ENCODE measurements at regions not wholly inside any gene's neighbourhood (a gene's known extent, or its start where the extent isn't known, plus 50 kb on each side); places are given as distances from the start of the nearest gene placed in this dataset.

- no peak for TF ChIP-seq ZNF425 (CRISPR knock-in tag; conservative IDR thresholded peaks at IDR 0.05)
These were observed 424.0 kb downstream of the NR4A2 start (continued) for GRCh38 chr2:155908567-155908966.

- peaks cover 47% of the 10 kb centered on the region for H3K4me1 Mint-ChIP-seq
- H3K27ac Mint-ChIP-seq: no peak overlapping the region
- peaks cover 12% of the 10 kb centered on the region for H3K27me3 Mint-ChIP-seq (ENCODE audit: low read depth)
- DNase-seq (ENCODE audit: low spot score) (no peak), ATAC-seq (no peak)
- ChIA-PET CTCF (no interaction called here), POLR2A (no interaction called here)
- no peak overlapping the region for H3K4me3 Mint-ChIP-seq
- no peaks in the 10 kb centered on the region for H3K36me3 Mint-ChIP-seq
- H3K9me3 Mint-ChIP-seq: no peaks in the 10 kb centered on the region
- TF ChIP-seq, protein P1, sequence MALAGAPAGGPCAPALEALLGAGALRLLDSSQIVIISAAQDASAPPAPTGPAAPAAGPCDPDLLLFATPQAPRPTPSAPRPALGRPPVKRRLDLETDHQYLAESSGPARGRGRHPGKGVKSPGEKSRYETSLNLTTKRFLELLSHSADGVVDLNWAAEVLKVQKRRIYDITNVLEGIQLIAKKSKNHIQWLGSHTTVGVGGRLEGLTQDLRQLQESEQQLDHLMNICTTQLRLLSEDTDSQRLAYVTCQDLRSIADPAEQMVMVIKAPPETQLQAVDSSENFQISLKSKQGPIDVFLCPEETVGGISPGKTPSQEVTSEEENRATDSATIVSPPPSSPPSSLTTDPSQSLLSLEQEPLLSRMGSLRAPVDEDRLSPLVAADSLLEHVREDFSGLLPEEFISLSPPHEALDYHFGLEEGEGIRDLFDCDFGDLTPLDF (CRISPR knock-in tag; IDR thresholded peaks at IDR 0.05): no peak
- TF ChIP-seq HMGA2 (CRISPR knock-in tag; IDR thresholded peaks at IDR 0.05): no peak
- no peak for TF ChIP-seq JUN (CRISPR knock-in tag; IDR thresholded peaks at IDR 0.05)
- no peak for TF ChIP-seq TCF7 (CRISPR knock-in tag; IDR thresholded peaks at IDR 0.05; ENCODE audit: low read depth)
- TF ChIP-seq NFATC4 (CRISPR knock-in tag; IDR thresholded peaks at IDR 0.05): no peak
- no peak for TF ChIP-seq ZNF219 (CRISPR knock-in tag; IDR thresholded peaks at IDR 0.05; ENCODE audit: borderline replicate concordance)
- no peak for TF ChIP-seq MAX (CRISPR knock-in tag; IDR thresholded peaks at IDR 0.05)
- TF ChIP-seq, protein P2, sequence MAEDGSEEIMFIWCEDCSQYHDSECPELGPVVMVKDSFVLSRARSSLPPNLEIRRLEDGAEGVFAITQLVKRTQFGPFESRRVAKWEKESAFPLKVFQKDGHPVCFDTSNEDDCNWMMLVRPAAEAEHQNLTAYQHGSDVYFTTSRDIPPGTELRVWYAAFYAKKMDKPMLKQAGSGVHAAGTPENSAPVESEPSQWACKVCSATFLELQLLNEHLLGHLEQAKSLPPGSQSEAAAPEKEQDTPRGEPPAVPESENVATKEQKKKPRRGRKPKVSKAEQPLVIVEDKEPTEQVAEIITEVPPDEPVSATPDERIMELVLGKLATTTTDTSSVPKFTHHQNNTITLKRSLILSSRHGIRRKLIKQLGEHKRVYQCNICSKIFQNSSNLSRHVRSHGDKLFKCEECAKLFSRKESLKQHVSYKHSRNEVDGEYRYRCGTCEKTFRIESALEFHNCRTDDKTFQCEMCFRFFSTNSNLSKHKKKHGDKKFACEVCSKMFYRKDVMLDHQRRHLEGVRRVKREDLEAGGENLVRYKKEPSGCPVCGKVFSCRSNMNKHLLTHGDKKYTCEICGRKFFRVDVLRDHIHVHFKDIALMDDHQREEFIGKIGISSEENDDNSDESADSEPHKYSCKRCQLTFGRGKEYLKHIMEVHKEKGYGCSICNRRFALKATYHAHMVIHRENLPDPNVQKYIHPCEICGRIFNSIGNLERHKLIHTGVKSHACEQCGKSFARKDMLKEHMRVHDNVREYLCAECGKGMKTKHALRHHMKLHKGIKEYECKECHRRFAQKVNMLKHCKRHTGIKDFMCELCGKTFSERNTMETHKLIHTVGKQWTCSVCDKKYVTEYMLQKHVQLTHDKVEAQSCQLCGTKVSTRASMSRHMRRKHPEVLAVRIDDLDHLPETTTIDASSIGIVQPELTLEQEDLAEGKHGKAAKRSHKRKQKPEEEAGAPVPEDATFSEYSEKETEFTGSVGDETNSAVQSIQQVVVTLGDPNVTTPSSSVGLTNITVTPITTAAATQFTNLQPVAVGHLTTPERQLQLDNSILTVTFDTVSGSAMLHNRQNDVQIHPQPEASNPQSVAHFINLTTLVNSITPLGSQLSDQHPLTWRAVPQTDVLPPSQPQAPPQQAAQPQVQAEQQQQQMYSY (CRISPR knock-in tag; IDR thresholded peaks at IDR 0.05): no peak
- no peak for TF ChIP-seq KAT7 (CRISPR knock-in tag; IDR thresholded peaks at IDR 0.05; ENCODE audit: borderline replicate concordance)
- TF ChIP-seq MYBL2 (CRISPR knock-in tag; IDR thresholded peaks at IDR 0.05): no peak
- no peak for TF ChIP-seq ZNF317 (CRISPR knock-in tag; IDR thresholded peaks at IDR 0.05; ENCODE audit: borderline replicate concordance, low read depth)
- TF ChIP-seq, protein P3, sequence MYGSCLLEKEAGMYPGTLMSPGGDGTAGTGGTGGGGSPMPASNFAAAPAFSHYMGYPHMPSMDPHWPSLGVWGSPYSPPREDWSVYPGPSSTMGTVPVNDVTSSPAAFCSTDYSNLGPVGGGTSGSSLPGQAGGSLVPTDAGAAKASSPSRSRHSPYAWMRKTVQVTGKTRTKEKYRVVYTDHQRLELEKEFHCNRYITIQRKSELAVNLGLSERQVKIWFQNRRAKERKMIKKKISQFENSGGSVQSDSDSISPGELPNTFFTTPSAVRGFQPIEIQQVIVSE (CRISPR knock-in tag; IDR thresholded peaks at IDR 0.05; ENCODE audit: borderline replicate concordance): no peak
- TF ChIP-seq IRF1 (CRISPR knock-in tag; IDR thresholded peaks at IDR 0.05): no peak
- no peak for TF ChIP-seq TEAD4 (CRISPR knock-in tag; IDR thresholded peaks at IDR 0.05)
- TF ChIP-seq ZNF423 (CRISPR knock-in tag; IDR thresholded peaks at IDR 0.05): no peak
- no peak for TF ChIP-seq USF1 (CRISPR knock-in tag; IDR thresholded peaks at IDR 0.05)
- no peak for TF ChIP-seq TEAD1 (CRISPR knock-in tag; IDR thresholded peaks at IDR 0.05)
- no peak for TF ChIP-seq ZNF281 (CRISPR knock-in tag; IDR thresholded peaks at IDR 0.05)
- TF ChIP-seq, protein P4, sequence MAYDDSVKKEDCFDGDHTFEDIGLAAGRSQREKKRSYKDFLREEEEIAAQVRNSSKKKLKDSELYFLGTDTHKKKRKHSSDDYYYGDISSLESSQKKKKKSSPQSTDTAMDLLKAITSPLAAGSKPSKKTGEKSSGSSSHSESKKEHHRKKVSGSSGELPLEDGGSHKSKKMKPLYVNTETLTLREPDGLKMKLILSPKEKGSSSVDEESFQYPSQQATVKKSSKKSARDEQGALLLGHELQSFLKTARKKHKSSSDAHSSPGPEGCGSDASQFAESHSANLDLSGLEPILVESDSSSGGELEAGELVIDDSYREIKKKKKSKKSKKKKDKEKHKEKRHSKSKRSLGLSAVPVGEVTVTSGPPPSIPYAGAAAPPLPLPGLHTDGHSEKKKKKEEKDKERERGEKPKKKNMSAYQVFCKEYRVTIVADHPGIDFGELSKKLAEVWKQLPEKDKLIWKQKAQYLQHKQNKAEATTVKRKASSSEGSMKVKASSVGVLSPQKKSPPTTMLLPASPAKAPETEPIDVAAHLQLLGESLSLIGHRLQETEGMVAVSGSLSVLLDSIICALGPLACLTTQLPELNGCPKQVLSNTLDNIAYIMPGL (CRISPR knock-in tag; IDR thresholded peaks at IDR 0.05): no peak
These were observed 425.3 kb downstream of the NR4A2 start for GRCh38 chr2:155907211-155907610.
